BJ (cell line): ENCODE measurements at regions not wholly inside any gene's neighbourhood (a gene's known extent, or its start where the extent isn't known, plus 50 kb on each side); places are given as distances from the start of the nearest gene placed in this dataset.

Source experiments
- CTCF ChIA-PET: fragments of 350-600 bp; formaldehyde crosslinking; extraction: SDS; loops from one replicate; lab custom pipeline; 2021; ENCODE audit warnings: antibody characterized with exemption, inconsistent platforms; lab: Yijun Ruan, JAX
- POLR2A ChIA-PET: fragments of 300-600 bp; sonication (Branson Sonifier 250); formaldehyde crosslinking; extraction: SDS; loops from one replicate; lab custom pipeline; 2021; ENCODE audit warnings: antibody characterized with exemption; lab: Charles Lee
- DNase-seq: peaks from one replicate; pipeline ENCODE4 v3.0.0-alpha.2; 2011; ENCODE audit warnings: low read depth
- H3K27me3 ChIP-seq: 2 replicates; pipeline ENCODE4 v1.6.0; 2011; ENCODE audit warnings: low read length; ENCODE audit not compliant: control insufficient read depth, insufficient read depth
- H3K36me3 ChIP-seq: 2 replicates; pipeline ENCODE4 v1.5.1; 2011; ENCODE audit warnings: low read length; ENCODE audit not compliant: control insufficient read depth, insufficient read depth
- H3K4me3 ChIP-seq: 2 replicates; pipeline ENCODE4 v1.5.1; 2011; ENCODE audit warnings: low read depth, mild to moderate bottlenecking, control low read depth, low read length
- TF ChIP-seq, protein P1 (sequence below): IDR thresholded peaks from 2 replicates; pipeline ENCODE4 v1.5.1; 2011; ENCODE audit warnings: low read depth, mild to moderate bottlenecking, control low read depth, inconsistent platforms, low read length, moderate library complexity; ENCODE audit not compliant: insufficient read depth

GRCh38 chr18:75860166-75860565 lies 432.7 kb upstream of the SMIM21 start:
- POLR2A ChIA-PET: no interaction called here
- TF ChIP-seq, protein P1, sequence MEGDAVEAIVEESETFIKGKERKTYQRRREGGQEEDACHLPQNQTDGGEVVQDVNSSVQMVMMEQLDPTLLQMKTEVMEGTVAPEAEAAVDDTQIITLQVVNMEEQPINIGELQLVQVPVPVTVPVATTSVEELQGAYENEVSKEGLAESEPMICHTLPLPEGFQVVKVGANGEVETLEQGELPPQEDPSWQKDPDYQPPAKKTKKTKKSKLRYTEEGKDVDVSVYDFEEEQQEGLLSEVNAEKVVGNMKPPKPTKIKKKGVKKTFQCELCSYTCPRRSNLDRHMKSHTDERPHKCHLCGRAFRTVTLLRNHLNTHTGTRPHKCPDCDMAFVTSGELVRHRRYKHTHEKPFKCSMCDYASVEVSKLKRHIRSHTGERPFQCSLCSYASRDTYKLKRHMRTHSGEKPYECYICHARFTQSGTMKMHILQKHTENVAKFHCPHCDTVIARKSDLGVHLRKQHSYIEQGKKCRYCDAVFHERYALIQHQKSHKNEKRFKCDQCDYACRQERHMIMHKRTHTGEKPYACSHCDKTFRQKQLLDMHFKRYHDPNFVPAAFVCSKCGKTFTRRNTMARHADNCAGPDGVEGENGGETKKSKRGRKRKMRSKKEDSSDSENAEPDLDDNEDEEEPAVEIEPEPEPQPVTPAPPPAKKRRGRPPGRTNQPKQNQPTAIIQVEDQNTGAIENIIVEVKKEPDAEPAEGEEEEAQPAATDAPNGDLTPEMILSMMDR: no peak
- CTCF ChIA-PET: no interaction called here

DNA sequence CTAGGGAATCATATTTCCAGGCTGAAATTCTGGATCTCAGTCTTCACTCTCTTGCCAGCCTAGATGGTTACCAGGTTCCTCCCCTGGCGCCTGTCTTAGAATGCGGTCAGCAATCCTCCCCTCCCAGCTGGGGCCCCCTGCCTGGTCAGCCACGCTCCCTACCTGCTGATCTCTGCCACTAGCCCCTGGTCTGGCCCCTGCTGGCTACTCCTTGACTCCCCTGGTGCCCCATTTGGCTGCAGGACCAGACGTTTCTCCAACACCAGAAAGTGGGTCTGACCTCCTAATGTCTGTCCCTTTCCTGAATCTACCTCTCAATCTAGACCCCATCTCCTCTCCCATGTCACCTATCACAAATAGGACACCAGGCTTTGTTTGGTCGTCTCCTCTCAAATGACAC lies 432.0 kb upstream of the SMIM21 start:
- CTCF ChIA-PET: no interaction called here
- TF ChIP-seq, protein P1: no peak
- Histone ChIP-seq H3K27me3 (no peaks in the 10 kb centered on the region), H3K36me3 (no peaks in the 10 kb centered on the region), H3K4me3 (no peak overlapping the region)
- DNase-seq: no peak
- POLR2A ChIA-PET: no interaction called here

More at GRCh38 chr18:75860166-75860565, 432.7 kb upstream of the SMIM21 start:
- no peak for DNase-seq
- Histone ChIP-seq H3K4me3 (no peak overlapping the region), H3K27me3 (no peaks in the 10 kb centered on the region), H3K36me3 (no peaks in the 10 kb centered on the region)

DNA sequence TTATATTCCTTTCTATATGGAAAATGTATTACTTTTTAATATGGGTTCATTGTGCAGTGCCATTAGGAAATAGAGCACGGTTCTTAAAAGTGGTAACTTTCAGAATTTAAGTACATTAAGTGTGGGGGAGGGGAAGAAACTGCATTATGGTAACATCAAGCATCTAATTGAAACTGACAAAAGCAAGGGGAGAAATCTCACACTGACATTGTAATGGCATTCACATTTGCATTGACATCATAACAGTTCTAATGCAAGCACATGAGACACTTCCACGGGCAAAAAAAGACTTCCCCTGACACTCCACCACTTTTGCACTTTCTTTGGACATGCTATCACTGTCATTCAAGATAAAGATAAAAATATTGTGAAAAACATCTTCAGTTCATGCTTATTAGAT lies 431.3 kb upstream of the SMIM21 start:
- no peak overlapping the region for H3K4me3 ChIP-seq
- TF ChIP-seq, protein P1: no peak
- ChIA-PET POLR2A (interaction anchor here (0.7 kb wide), 1 partner anchor 380 kb away, joined by 9 read pairs; no protein-coding TSS in a partner anchor), CTCF (no interaction called here)
- no peak for DNase-seq
- H3K36me3 ChIP-seq: no peaks in the 10 kb centered on the region
- H3K27me3 ChIP-seq: no peaks in the 10 kb centered on the region

GRCh38 chr18:75857558-75857957 lies 430.1 kb upstream of the SMIM21 start:
- POLR2A ChIA-PET: no interaction called here

GRCh38 chr18:75854808-75855207 lies 427.3 kb upstream of the SMIM21 start:
- CTCF ChIA-PET: no interaction called here
- no peaks in the 10 kb centered on the region for H3K36me3 ChIP-seq
- DNase-seq: no peak
- POLR2A ChIA-PET: no interaction called here
- H3K27me3 ChIP-seq: no peaks in the 10 kb centered on the region
- TF ChIP-seq, protein P1: no peak
- no peak overlapping the region for H3K4me3 ChIP-seq

More at GRCh38 chr18:75857558-75857957, 430.1 kb upstream of the SMIM21 start:
- CTCF ChIA-PET: no interaction called here
- Histone ChIP-seq H3K27me3 (no peaks in the 10 kb centered on the region), H3K4me3 (no peak overlapping the region), H3K36me3 (no peaks in the 10 kb centered on the region)
- DNase-seq: no peak
- TF ChIP-seq, protein P1: no peak
